HG03025 (cell line): ENCODE measurements at regions not wholly inside any gene's neighbourhood (a gene's known extent, or its start where the extent isn't known, plus 50 kb on each side); places are given as distances from the start of the nearest gene placed in this dataset.

Experiments
- ATAC-seq: cut with Tn5 transposase; IDR thresholded peaks from one replicate; pipeline ENCODE4 v1.9.1; 2021; ENCODE audit warnings: mild to moderate bottlenecking, moderate library complexity; ENCODE audit not compliant: unreplicated experiment, low FRiP score

- no peak for ATAC-seq
Observed at GRCh38 chr5:53206562-53206961, 97.0 kb upstream of the MOCS2 start.

DNA sequence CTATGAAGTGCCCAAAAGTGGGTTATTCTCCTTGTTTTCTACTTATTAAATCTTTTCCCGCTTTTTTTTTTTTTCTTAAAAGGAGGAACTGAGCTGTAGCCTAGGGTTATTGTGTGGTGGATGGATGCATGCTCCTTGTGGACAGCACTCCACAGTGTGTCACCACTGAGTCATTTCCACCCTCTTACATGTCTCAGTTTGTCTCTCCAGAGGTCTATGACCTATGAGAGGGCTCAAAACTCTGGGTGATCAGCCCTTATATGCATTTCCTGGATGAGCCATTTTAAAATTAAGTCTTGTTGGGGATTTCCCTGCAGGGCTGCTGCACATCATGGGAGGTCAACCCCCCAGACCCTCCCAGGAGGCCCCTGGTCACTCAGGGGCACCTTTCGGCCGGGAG, 102.2 kb upstream of the MOCS2 start:
- ATAC-seq, result no peak

- no peak for ATAC-seq
Observed at GRCh38 chr5:53219174-53219573, 109.6 kb upstream of the MOCS2 start.

DNA sequence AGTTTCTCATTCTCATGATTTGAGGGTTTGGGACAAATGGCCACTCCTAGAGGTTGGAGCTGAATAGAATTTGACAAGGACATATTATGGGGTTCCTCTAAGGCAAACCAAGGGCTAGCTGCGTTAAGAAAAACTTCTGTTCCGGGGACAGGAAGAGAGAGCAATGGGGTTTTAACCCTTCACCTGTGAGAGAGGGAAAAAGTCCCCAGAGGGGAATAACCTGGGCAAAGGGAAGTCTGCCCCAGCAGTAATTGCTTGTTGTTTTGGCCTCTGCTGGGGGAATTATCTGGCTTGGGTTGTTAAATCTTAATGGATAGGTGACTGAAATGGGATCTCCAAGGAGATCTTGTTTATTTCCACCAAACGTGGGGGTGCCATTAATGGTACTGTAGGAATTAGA, 110.1 kb upstream of the MOCS2 start:
- ATAC-seq, result no peak

DNA sequence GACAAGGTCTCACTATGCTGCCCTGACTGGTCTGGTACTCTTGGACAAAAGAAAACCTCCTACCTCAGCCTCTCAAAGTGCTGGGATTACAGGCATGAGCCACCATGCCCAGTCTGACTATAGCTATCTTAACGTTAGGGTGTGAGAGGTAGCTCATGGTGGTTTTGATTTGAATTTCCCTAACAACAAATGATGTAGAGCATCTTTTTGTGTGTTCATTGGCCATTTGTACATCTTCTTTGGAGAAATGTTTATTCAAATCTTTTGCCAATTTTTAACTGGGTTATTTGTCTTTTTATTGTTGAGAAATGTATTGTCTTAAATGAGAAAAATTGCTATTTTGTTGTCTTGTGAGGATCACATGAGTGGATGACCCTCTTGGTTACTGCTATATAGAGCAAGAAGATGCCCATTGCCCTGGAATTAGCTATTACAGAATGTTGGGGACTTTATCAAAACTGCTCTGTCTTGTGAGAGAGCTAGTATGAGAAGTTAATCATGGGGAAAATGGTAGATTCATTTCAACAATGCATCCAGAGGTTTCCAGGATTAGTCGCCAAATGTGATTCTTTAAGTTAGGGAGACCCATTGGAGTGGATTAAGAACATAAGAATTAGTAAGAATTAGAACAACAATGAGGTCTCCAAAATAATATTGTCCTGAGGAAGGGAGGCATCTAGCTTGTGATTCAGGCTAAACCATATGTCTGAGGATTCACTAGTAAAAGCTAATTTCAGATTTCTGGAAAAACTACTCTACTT, 124.3 kb upstream of the MOCS2 start:
- ATAC-seq, result no peak

GRCh38 chr5:53236683-53237082, 127.1 kb upstream of the MOCS2 start:
- ATAC-seq, result no peak

DNA sequence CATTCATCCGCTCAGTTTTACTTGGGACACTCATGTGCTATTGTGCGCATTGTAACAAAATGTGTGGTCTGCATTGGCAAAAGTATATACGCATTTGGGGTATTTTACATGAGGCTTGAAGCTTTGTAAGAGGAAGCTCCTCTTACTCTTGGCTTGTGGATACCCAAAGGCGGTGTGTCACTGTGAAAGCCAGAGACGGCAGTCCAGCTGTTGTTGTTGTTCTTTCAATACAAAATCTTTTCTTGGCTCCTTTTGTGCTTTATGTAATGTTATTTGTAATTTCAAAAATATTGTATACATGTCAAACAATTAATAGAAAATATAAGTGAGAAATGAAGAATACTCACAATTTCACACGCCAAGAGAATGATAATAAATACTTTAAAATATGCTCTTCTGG, 128.3 kb upstream of the MOCS2 start:
- ATAC-seq, result no peak

DNA sequence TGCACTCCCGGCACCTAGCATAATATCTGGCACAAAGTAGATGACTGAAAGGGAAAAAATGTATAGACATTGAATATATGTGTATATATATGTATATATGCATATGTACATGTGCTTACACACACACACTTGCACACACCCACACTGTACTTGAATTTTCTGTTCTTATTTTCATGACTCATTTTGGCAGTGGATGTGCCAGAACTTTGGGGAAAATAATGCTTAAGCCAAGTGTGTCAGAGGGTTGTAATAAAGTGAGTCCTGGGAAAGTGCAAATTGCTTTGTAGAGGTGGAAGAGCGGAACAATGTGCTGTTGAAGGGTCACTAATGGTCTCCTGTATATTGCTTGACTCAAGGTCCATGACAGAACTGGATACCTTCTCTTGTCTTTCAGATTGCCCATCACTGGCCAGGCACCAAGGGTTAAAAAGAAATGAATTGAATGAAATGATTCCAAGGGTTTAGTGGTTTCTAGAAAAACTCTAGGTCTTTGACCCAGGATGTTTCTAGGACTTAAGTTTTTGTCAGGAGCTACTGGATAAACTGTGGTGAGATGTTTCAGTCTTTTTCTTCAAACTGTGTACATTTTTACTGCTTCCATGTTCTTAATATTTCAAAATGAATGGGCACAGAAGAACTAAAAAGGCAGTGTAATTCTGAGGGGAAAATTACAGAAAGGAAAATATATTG, 129.9 kb upstream of the MOCS2 start:
- ATAC-seq, result no peak

- ATAC-seq, result no peak
Observed at GRCh38 chr5:53240661-53241060, 131.1 kb upstream of the MOCS2 start.

DNA sequence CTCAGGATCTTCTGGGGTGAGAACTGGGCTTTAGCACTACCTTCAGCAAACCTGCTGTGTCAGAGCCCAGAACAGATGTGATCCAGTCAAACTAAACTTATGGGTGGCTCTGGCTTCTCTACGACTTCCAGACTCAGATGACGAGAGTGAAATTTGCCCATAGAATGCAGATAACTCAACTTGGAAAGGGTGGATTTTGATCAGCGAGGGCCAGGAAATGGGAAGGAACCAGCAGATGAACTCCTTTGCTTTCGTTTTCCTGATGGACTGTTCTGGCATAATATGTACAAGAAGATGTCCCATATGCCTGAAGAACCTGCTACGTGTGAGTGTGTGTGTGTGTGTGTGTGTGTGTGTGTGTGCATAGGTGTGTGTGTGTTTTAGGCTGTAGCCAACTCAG, 132.0 kb upstream of the MOCS2 start:
- no peak for ATAC-seq

DNA sequence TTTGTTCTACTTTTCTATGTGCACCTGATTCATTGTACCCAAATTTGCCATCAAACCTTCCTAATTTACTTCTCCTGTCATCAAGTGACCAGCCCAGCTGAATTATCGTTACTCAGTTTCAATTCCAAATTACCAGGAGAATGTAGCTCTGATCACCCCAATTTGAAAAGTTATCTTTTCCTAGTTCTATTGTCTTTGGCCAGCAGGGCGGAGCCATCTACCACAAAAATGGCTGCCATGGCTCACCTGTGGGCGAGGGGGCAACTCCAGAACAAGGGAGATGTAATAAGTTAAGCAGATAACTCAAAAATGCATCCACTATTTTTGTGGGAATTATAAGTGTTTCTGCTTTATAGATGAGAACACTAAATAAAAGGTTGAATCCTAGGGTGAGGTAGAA, 133.8 kb upstream of the MOCS2 start:
- no peak for ATAC-seq

- no peak for ATAC-seq
Observed at GRCh38 chr5:53246042-53246836, 136.7 kb upstream of the MOCS2 start.

DNA sequence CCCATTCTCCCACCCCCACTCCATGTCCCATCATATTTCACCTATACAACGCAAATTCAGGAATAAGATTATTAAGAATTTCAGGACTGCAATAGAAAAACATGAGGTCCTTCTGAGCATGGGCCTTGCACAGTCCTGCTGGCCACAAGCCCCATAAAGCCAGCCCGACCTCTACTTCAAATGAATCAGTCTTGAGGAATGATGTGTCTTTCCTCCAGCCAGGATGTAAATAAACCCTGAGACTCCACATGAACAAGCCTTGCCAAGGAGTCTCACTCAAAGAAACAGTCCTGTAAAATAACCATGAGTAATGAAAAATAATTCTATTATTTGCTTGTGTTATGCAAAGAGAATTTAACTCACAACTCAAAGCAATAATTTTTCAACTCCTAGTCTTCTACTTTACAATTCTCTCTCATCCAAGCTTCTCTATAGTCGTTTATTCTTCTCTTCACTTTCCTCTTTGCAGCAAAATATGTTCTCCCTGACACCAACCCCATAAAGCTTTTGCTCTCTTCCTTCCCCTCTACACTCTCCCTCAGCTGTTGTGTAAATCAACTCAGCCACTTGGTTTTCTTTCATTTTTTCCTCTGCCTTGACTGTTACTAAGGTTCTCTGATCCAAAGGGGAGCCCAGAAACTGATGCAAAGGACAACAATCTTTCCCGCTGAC, 140.1 kb upstream of the MOCS2 start:
- no peak for ATAC-seq

DNA sequence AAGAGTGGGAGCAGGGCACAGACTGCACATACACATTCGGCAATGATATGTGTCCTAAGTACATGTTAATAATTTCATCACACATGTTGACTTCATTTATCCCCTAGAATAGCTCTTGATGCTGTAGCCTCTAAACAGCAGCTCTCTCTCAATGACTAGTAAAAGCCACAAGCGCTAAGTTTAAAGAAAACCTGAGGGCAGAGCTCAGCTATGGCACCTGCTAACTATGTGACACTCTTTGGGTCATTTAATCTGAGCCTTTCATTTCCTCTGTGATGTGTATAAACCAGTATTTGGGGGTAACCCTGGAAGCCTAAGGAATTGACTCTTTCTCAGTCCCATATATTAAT, 140.6 kb upstream of the MOCS2 start:
- ATAC-seq, result no peak

DNA sequence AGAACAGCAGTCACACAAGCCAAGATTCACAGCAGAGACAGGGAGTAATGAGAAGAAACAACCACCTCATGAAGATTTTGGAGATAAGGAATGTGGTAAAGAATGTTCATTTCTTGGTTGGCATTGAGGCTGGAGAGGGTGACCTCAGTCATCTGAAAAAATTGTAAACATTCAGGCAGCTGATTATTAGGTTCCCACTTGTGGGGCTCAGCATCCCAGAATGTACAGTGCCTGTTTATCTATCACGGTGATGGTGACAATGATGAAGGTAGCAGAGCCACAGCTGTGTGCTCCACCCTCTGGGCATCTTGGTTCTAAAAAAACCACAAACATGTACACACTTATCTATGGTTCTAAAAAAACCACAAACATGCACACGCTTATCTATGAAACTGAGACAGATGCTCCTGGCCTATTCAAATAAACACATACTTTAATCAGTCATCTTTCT, 143.9 kb upstream of the MOCS2 start:
- no peak for ATAC-seq

- no peak for ATAC-seq
Observed at GRCh38 chr5:53256746-53257145, 147.2 kb upstream of the MOCS2 start.

GRCh38 chr5:53257806-53258373, 148.3 kb upstream of the MOCS2 start:
- no peak for ATAC-seq

DNA sequence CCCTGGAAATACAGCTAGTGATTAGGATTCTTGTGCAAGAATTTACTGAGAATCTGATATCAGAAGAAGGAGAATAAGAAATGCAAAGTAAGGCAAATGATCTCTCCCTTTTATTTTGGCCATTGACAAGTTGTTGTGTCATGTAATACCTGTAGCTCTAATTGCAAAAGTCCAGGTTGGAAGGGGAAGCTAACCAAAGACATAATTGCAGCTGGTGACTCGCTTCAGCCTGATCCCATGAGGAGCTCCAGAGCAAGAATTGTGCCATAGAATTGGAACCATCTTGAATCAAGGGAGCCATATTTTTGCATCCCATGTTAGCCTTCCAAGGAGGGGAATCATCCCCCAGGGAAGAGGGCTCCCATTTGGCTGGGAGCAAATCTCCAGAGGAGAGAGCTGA, 149.6 kb upstream of the MOCS2 start:
- ATAC-seq, result no peak

GRCh38 chr5:53260446-53260845, 150.9 kb upstream of the MOCS2 start:
- ATAC-seq, result no peak

GRCh38 chr5:53261245-53261644, 151.7 kb upstream of the MOCS2 start:
- no peak for ATAC-seq
